OCI-LY1 (cell line): ENCODE measurements at regions not wholly inside any gene's neighbourhood (a gene's known extent, or its start where the extent isn't known, plus 50 kb on each side); places are given as distances from the start of the nearest gene placed in this dataset.

Source experiments
- EZH2 ChIP-seq: fragments of 200-600 bp; sonication (generic), shearing (Covaris generic); IDR thresholded peaks from 2 replicates; pipeline ENCODE4 v1.8.0; 2017; ENCODE audit warnings: borderline replicate concordance, mixed run types, mild to moderate bottlenecking, antibody characterized with exemption, low read length, moderate library complexity, mixed read lengths
- TF ChIP-seq, protein P1 (sequence below): fragments of 200-600 bp; sonication (generic), shearing (Covaris generic); IDR thresholded peaks from 2 replicates; pipeline ENCODE4 v1.5.1; 2017; ENCODE audit warnings: mild to moderate bottlenecking, antibody characterized with exemption, low read length, moderate library complexity, mixed read lengths

DNA sequence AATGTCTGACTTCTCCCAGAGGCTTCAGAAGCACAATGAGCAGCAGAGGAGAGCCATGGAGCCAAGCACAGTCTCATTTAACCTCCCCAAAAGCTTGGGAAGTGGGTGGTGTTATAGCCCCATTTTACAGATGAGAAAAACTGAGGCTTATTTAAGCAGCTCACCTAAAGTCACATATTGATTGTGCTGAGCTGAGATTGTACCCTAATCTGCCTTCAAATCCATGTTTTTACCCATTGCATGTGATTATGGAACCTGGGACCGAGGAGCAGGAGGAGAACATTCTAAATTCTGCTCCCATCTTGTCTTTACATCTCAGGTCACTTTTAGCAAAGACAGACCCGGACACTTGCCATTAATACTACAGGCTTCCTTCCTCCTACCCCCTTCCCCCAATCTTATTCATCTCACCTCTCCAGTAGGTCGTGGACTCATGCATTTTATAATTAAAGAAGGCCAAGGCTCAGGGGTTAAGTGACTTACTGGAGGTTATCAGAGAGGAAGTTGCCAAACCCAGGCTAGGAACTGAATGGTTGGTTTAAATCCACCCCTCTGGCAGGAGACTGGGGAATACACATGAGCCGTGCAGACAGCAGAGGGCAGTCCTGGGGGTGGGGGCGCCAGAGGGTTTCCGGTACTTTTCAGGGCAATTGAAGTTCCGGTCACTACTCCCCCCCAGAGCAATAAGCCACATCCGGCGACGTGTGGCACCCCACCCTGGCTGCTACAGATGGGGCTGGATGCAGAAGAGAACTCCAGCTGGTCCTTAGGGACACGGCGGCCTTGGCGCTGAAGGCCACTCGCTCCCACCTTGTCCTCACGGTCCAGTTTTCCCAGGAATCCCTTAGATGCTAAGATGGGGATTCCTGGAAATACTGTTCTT is 51.0 kb upstream of the IL17B start:
- TF ChIP-seq, protein P1, sequence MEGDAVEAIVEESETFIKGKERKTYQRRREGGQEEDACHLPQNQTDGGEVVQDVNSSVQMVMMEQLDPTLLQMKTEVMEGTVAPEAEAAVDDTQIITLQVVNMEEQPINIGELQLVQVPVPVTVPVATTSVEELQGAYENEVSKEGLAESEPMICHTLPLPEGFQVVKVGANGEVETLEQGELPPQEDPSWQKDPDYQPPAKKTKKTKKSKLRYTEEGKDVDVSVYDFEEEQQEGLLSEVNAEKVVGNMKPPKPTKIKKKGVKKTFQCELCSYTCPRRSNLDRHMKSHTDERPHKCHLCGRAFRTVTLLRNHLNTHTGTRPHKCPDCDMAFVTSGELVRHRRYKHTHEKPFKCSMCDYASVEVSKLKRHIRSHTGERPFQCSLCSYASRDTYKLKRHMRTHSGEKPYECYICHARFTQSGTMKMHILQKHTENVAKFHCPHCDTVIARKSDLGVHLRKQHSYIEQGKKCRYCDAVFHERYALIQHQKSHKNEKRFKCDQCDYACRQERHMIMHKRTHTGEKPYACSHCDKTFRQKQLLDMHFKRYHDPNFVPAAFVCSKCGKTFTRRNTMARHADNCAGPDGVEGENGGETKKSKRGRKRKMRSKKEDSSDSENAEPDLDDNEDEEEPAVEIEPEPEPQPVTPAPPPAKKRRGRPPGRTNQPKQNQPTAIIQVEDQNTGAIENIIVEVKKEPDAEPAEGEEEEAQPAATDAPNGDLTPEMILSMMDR = peak; percentile 14; the same call in 1 of the 2 replicates
- TF ChIP-seq EZH2 = no peak
